Activated T-cell treated with anti-CD3 and anti-CD28 coated beads, Interleukin-2, amount 50 U/mL, for 48 hours (primary cell): ENCODE measurements at regions not wholly inside any gene's neighbourhood (a gene's known extent, or its start where the extent isn't known, plus 50 kb on each side); places are given as distances from the start of the nearest gene placed in this dataset.

Source experiments
- DNase-seq, 2 experiments: peaks; one replicate each; pipeline ENCODE4 v3.0.0-alpha.2; 2020

GRCh38 chr2:9103663-9104277 lies 100.3 kb upstream of the MBOAT2 start:
- no peak for DNase-seq

- DNase-seq: no peak
Observed at GRCh38 chr2:9102861-9103662, 99.6 kb upstream of the MBOAT2 start.

- no peak for DNase-seq
Observed at GRCh38 chr2:9101763-9102425, 98.4 kb upstream of the MBOAT2 start.

- DNase-seq: no peak
Observed at GRCh38 chr2:9100080-9100876, 96.8 kb upstream of the MBOAT2 start.

- peak; percentile 58 to 63 for DNase-seq
Observed at GRCh38 chr2:9099341-9099751, 95.9 kb upstream of the MBOAT2 start.

GRCh38 chr2:9097892-9098291 lies 94.4 kb upstream of the MBOAT2 start:
- no peak for DNase-seq

- DNase-seq: no peak
Observed at GRCh38 chr2:9097239-9097638, 93.8 kb upstream of the MBOAT2 start.

GRCh38 chr2:9096761-9097160 lies 93.3 kb upstream of the MBOAT2 start:
- no peak for DNase-seq

- no peak for DNase-seq
Observed at GRCh38 chr2:9095690-9096089, 92.2 kb upstream of the MBOAT2 start.

GRCh38 chr2:9095226-9095625 lies 91.7 kb upstream of the MBOAT2 start:
- no peak for DNase-seq

- no peak for DNase-seq
Observed at GRCh38 chr2:9094117-9094516, 90.6 kb upstream of the MBOAT2 start.

- DNase-seq: no peak
Observed at GRCh38 chr2:9093324-9093723, 89.8 kb upstream of the MBOAT2 start.

- no peak for DNase-seq
Observed at GRCh38 chr2:9092383-9093282, 89.1 kb upstream of the MBOAT2 start.

- no peak for DNase-seq
Observed at GRCh38 chr2:9091811-9092210, 88.3 kb upstream of the MBOAT2 start.

GRCh38 chr2:9089831-9090230 lies 86.3 kb upstream of the MBOAT2 start:
- no peak for DNase-seq

GRCh38 chr2:9087121-9087681 lies 83.7 kb upstream of the MBOAT2 start:
- DNase-seq: no peak

GRCh38 chr2:9086465-9086864 lies 83.0 kb upstream of the MBOAT2 start:
- DNase-seq: no peak

- DNase-seq: no peak
Observed at GRCh38 chr2:9085353-9085752, 81.9 kb upstream of the MBOAT2 start.

- no peak for DNase-seq
Observed at GRCh38 chr2:9083287-9083686, 79.8 kb upstream of the MBOAT2 start.

- no peak for DNase-seq
Observed at GRCh38 chr2:9082158-9082557, 78.7 kb upstream of the MBOAT2 start.

- no peak for DNase-seq
Observed at GRCh38 chr2:9081750-9082149, 78.3 kb upstream of the MBOAT2 start.

- no peak for DNase-seq
Observed at GRCh38 chr2:9078405-9078804, 74.9 kb upstream of the MBOAT2 start.
